ENCODE measurements at regions not wholly inside any gene's neighbourhood (a gene's known extent, or its start where the extent isn't known, plus 50 kb on each side); places are given as distances from the start of the nearest gene placed in this dataset.

- TF ChIP-seq, protein P1, sequence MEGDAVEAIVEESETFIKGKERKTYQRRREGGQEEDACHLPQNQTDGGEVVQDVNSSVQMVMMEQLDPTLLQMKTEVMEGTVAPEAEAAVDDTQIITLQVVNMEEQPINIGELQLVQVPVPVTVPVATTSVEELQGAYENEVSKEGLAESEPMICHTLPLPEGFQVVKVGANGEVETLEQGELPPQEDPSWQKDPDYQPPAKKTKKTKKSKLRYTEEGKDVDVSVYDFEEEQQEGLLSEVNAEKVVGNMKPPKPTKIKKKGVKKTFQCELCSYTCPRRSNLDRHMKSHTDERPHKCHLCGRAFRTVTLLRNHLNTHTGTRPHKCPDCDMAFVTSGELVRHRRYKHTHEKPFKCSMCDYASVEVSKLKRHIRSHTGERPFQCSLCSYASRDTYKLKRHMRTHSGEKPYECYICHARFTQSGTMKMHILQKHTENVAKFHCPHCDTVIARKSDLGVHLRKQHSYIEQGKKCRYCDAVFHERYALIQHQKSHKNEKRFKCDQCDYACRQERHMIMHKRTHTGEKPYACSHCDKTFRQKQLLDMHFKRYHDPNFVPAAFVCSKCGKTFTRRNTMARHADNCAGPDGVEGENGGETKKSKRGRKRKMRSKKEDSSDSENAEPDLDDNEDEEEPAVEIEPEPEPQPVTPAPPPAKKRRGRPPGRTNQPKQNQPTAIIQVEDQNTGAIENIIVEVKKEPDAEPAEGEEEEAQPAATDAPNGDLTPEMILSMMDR (IDR thresholded peaks at IDR 0.05; ENCODE audit: low read length) = no peak
- TF ChIP-seq EZH2 (optimal IDR thresholded peaks at IDR 0.05; ENCODE audit: low read depth, low read length) (no peak), EZH2phosphoT487 (IDR thresholded peaks at IDR 0.05; ENCODE audit: low read length) (no peak)
Observed at GRCh38 chr6:7960848-7961247, 50.3 kb upstream of the TXNDC5 start.

Data from MM.1S (cell line).